Inflammatory macrophage treated with lipopolysaccharide for 4 hours (primary cell): ENCODE measurements at regions not wholly inside any gene's neighbourhood (a gene's known extent, or its start where the extent isn't known, plus 50 kb on each side); places are given as distances from the start of the nearest gene placed in this dataset.

Experiments
- DNase-seq: peaks from one replicate; pipeline ENCODE4 v3.0.0-alpha.2; 2020

DNA sequence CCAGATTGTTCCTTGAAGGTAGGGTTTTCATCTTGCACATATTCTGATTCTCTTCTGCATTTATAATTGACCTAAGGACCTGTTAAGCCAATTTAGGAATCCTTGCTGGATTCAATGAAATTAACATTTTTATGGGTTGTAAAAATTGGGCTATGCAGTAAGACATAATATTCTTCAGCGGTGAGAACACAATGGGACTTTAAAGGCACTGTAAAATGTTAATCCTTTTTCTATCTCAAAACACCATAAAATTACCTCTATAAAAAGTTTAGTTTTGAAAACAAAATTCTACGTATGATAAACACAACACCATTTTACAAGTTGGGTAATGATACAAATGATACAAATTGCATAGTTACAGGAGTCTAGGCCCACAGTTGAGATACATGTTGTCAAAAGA lies 169.2 kb upstream of the DTNA start:
- no peak for DNase-seq

- no peak for DNase-seq
Measured at GRCh38 chr18:34542625-34543024, 167.5 kb upstream of the DTNA start.

GRCh38 chr18:34543356-34543755 lies 166.7 kb upstream of the DTNA start:
- DNase-seq = no peak

DNA sequence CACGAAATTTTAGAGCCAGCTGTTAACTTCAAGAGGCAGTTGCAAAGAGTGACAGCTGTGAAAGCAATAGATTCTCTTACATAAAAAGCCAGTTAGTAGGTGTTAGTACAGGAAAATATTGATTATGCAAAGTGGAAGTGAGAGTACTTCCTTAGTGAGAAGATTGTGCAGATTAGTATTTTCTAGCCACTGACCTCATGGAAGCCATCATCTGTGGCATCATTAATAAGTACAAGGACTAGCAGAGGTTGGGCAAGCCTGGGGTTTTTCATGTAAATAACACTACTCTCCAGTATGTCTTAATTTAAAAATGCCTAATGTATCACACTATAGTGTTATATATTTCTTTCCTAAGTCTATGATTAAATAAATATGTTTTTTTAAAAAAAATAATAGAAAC lies 166.2 kb upstream of the DTNA start:
- DNase-seq = peak; percentile 61

DNA sequence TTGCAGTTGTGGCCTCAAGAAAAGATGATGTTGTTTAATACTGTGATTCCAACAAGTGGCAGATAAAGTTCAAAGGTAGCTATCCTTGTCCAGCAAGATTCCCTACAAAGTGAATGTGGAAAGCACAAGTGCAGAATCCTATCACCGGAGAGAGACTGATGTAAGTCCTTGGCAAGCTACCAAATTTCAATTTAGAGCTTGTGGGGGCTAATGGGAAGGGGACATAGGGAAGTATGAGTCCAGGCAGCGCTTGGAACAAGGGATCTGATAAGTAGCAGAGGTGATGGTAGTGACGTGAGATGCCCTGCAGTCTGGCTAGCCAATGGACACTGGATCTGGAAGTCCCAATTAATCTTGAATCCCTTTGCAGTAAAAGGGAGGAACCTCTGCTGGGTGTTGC lies 165.2 kb upstream of the DTNA start:
- no peak for DNase-seq

- no peak for DNase-seq
Measured at GRCh38 chr18:34548120-34548972, 161.8 kb upstream of the DTNA start.

DNA sequence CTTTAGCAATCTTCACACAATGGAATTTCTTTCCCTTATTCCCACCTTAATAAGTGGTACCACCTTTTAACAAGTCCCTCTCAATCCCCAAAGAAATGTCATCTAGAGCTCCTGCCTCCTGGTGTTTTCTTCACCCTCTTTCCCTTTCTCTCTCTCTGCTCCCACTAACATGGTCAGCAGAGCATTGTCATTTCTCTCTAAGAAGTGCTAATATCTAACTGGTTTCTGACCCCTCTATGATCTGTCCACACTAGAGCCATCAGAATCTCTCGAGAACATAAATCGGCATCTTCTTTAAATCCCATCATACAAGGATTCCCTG lies 161.2 kb upstream of the DTNA start:
- DNase-seq = no peak

- DNase-seq = no peak
Measured at GRCh38 chr18:34549367-34549766, 160.7 kb upstream of the DTNA start.

- DNase-seq = no peak
Measured at GRCh38 chr18:34550156-34550555, 159.9 kb upstream of the DTNA start.

DNA sequence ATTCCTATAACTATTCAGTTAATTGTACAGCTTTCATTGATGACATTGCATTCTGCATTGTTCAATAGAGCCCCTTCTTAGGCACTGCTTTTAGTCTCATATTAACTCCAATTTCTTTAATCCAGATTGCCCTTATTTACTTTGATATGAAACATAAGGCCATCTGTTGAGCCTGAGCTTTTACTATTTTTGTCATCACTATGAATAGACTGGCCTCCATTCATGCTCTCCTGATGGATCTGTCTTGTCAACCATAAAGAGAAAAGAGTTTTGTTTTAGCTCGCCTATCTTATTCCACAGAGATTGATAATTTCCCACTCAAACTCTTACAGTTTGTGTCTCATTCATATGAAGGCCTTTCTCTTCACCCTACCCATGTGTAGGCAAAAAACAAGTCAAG lies 159.2 kb upstream of the DTNA start:
- DNase-seq = no peak

DNA sequence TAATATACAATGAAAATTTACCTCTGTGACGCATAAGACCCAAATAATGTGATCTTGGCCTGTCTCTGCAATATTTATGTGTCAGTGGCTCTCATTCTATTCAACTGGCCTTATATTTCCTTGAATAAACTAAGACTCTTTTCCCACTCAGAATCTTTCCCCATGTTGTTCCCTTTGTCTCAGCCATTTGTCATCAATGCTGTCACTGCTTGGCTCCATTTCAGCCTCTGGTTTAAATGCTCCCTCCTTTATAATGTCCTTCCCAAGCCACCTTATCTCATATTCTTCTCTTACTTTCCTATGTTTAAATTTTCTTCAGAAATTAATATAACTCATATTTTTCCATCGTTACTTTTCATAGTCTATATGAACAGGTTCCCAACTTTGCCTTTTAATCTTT lies 158.3 kb upstream of the DTNA start:
- no peak for DNase-seq

- no peak for DNase-seq
Measured at GRCh38 chr18:34562252-34562870, 147.7 kb upstream of the DTNA start.

DNA sequence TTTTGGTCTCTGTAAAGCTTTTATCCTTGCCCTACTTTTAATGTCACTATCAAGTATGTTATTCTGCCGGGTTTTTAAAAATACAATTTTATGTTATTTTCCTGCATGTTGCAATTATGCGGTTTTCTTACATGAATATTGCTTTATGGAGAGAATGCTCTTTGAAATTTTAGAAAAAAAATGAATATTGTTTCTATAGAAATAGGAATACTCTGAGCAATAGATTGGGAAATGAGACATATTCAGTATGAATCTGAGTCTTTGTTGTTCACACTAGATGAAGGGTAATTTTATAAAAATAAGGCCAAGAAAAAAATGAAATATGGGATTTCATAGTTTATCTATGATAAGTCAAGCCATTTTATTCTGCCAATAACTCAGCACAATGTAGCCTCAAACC lies 142.2 kb upstream of the DTNA start:
- no peak for DNase-seq

- DNase-seq = no peak
Measured at GRCh38 chr18:34576622-34577021, 133.5 kb upstream of the DTNA start.

- no peak for DNase-seq
Measured at GRCh38 chr18:34583895-34584294, 126.2 kb upstream of the DTNA start.

- no peak for DNase-seq
Measured at GRCh38 chr18:34590503-34590902, 119.6 kb upstream of the DTNA start.

GRCh38 chr18:34591920-34592444 lies 118.1 kb upstream of the DTNA start:
- no peak for DNase-seq

GRCh38 chr18:34592481-34592880 lies 117.6 kb upstream of the DTNA start:
- no peak for DNase-seq

DNA sequence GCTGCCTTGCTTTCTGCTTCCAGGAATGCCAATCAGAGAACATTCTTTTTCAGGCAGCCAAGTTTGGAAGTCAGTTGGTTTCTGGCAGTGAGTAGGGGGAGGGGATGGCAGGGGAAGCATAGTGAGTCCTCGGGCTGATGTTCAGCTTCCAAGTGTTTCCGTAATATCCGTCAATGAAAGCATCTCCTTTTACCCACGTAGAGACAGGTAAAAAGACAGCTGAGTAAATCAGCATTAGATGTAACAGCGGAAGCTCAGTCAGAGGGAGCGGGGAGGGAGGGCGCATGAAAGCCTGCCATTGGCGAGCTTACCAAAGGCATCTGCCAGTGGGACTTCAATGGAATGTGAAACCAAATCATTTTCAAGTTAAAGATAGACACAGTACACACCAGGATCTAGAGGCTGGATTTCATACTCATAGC lies 117.1 kb upstream of the DTNA start:
- no peak for DNase-seq

- DNase-seq = no peak
Measured at GRCh38 chr18:34594266-34594665, 115.8 kb upstream of the DTNA start.

DNA sequence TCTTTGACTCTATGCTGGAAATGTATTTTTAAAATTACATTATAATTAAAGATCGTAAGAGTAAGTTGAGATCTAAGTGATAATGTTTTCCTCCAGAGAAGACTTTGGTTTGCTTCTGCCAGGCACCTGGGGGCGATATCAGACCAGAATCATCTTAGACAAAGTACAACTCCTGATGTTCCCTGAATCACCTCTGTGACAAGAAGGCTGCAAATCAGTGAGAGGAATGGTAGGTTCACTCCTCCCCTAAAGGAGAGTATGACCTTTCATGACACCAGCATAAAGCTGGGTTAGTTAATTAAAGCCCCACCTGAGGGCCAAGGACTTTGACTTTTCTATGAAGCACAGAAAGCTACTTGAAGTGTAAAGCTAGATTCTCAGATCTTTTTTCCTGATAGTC lies 114.4 kb upstream of the DTNA start:
- no peak for DNase-seq

DNA sequence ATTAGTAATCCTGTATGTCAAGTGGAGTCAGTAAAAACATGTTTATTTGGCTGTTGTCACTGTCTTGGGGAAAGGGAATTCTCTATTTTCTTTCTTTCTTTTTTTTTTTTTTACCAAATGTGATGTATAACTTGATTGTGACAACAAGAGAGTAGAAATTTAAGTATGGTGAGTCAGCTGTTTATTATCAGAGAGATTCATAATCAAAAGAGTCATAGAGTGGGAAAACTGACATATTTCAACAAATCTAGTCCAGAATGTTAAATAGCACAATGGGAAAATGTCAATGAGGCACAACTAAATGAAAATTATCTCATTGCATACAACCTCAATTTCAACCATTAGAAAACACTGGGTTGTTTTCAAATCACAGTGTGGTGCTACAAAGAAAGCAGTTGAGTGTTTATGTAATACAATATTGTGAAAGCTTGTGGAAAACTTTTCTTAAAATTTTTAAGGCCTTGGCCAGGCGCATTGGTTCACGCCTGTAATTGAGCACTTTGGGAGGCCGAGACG lies 111.9 kb upstream of the DTNA start:
- no peak for DNase-seq

- DNase-seq = peak; percentile 24
Measured at GRCh38 chr18:34600158-34600557, 109.9 kb upstream of the DTNA start.

DNA sequence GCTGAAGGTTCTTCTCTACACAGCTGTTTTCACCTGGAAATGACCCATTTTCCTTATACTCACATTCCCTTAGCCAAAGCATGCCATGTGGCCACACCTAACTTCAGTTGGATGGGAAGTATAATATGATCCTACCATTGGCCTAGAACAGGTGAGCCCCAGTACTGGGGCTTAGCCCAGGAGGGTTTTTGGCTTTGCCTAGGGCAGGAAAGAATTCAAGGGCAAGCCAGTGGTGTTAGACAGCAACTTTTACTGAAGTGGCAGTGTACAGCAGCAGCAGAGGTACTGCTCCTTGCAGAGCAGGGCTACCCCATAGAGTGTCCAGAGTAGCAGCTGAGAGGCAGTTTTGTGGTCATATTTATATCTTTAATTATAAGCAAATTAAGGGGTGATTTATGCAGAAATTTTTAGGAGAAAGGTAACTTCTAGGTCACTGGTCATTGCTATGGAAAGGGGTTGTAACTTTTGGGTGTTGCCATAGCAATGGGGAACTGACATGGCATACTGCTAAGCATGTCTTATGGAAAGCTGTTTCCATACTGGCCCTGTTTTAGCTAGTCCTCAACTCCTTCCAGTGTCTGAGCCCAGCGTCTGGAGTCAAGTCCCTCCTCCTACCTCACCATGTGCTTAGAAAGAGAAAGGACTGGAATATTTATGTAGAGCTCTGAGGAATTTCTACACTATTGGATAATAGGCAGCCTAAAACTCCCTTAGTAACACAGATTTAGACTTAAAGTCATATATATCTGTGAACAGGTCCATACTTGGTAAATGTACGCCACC lies 109.0 kb upstream of the DTNA start:
- no peak for DNase-seq
